ENCODE measurements at regions not wholly inside any gene's neighbourhood (a gene's known extent, or its start where the extent isn't known, plus 50 kb on each side); places are given as distances from the start of the nearest gene placed in this dataset.
"Not testable (repeated sequence)": the region's sequence is repeated elsewhere in the genome, so short reads cannot be mapped to it uniquely, and the experiment has no call there.

DNA sequence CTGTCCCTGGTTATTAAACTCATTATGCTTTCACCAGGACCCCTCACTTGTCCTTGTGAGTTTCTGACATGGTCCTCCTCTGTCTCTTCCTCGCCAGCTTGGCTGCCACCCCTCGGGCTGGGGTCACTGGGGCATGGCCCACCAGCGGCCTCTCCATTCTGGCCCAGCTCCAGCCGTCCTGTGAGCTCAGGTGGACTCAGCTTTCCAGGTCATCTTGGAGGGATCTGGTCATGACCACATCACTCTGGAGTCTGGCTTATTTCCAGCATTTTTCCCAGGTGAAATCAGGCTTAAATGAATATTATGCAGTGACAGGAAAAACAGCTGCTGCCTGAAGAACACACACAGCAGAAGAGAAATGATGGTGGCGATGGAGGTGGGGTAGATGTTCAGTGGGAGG, 224.5 kb downstream of the ADAMTS15 start:
- DNase-seq (ENCODE audit: low read depth in 2 of 2) = no peak

DNA sequence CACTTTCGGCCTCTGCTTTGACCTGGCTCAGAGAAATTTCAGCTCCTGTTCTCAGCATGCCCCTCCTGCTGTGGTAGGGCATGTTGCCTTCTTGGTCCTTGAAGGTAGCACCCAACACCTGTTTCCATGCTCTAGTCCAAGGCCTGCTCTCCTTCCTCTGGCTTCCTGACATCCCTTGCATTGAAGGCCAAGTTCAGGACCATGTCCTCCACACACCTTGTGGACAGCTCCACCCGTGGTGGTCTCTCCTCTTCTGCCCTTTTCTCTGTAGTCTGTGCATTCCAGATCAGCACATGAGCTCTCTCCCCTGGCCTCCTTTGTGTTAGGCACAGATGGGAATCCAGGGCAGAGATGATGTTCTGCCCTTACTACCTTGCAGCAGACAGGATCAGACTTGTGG, 225.3 kb downstream of the ADAMTS15 start:
- no peak for DNase-seq (ENCODE audit: low read depth in 2 of 2)

DNA sequence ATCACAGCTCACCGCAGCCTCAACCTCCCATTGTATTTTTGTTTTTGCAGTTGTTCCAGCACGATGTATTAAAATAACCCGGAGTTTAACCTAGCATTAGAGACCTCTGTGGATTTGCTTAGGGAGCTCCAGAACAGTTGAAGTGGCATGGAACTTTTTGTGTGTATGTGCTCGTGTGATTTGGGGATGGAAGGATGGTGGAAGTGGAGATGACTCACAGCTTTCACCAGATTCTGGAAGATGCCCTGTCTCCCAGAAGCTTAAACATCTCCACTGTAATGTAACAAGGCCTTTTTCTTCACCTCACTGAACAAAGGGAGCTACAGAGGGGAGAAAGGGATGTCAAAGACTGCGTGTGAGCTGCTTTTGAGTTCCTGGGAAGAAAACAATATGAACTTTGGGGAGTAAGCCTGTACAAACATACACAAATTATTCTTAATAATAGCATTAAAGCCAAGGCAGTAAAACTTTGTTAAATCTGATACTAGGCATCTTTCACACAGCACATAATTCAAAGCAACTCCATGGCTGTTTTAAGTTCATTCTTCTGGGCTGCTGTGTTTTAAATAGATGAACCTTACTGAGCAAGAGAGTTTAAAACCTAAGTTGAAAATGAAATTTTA, 226.4 kb downstream of the ADAMTS15 start:
- no peak for DNase-seq (ENCODE audit: low read depth in 2 of 2)

DNA sequence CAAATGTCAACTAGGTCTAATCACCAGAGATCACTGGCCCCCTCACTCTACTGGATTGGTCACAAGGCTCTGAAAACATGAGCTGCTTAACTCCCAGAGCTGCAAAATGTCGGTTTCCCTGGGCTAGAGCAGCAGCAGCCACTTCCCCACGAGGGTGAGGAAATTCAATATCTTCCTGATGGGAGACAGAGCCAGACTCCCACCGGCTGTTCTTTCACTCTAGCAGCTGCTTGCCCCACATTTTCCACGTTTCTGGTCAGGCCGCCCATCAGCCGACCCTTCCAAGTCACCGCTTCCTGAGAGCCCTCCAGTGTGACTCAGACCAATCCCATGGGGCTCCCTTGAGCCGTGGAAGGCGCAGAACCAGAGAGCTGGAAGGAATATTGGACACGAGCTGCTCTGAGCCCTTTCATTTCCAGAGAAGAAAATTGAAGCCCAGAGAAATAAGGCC, 227.0 kb downstream of the ADAMTS15 start:
- peak in 1 of 2 donors; percentile 23 for DNase-seq (ENCODE audit: low read depth in 2 of 2)

- DNase-seq (ENCODE audit: low read depth in 2 of 2) = no peak
Measured at GRCh38 chr11:130675917-130676316, 227.5 kb downstream of the ADAMTS15 start.

- no peak for DNase-seq (ENCODE audit: low read depth in 2 of 2)
Measured at GRCh38 chr11:130677486-130678153, 229.2 kb downstream of the ADAMTS15 start.

- DNase-seq (ENCODE audit: low read depth in 2 of 2) = no peak
Measured at GRCh38 chr11:130679247-130679646, 230.8 kb downstream of the ADAMTS15 start.

- not testable (repeated sequence) for DNase-seq (ENCODE audit: low read depth in 2 of 2)
Measured at GRCh38 chr11:130682471-130682870, 233.8 kb downstream of the SNX19 start.

- no peak for DNase-seq (ENCODE audit: low read depth in 2 of 2)
Measured at GRCh38 chr11:130689222-130689908, 226.9 kb downstream of the SNX19 start.

GRCh38 chr11:130691581-130691980, 224.7 kb downstream of the SNX19 start:
- no peak for DNase-seq (ENCODE audit: low read depth in 2 of 2)

GRCh38 chr11:130692220-130692619, 224.1 kb downstream of the SNX19 start:
- DNase-seq (ENCODE audit: low read depth in 2 of 2) = no peak

DNA sequence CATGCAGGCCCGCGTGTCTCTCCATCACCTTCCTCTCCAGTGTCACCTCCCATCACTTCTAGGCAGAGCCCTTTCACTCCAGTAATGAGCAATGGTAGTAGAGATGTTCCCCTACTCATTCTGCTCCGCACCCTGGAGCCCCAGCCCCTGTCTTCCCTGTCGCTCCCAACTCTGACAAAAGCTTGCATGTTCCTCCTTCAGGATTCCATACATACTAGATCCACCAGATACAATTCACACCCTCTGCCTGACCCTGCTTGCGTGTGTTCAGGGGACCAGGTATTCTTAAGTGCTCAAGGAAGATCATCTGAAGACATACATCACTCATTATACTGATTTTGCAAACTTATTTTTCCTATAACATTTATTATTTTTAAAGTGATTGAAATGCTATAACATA, 222.7 kb downstream of the SNX19 start:
- no peak for DNase-seq (ENCODE audit: low read depth in 2 of 2)

DNA sequence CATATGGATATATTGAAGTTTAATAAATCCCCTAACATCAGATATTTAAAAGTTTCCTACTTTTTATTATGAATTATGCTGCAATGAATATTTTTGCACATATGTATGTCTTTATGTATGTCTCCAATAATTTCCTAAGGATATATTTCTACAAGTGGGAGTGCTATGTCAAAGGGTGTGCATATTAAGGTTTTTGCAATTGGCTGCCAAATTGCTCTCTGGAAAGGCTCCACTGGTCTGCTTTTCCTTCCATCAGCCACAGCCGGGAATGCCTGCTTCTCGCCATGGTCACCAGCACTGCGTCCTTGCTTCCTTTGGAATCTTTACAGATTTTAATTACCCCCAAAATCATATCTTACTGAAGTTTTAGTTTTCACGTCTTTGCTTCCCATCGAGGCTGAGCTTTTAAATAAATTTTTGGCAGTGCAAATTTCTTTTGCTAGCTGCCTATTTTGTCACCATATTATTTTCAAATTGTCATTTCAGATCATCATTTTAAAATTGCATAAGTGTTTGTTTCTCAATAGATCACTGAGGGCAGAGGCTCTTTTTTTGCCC, 221.7 kb downstream of the SNX19 start:
- DNase-seq (ENCODE audit: low read depth in 2 of 2) = no peak

DNA sequence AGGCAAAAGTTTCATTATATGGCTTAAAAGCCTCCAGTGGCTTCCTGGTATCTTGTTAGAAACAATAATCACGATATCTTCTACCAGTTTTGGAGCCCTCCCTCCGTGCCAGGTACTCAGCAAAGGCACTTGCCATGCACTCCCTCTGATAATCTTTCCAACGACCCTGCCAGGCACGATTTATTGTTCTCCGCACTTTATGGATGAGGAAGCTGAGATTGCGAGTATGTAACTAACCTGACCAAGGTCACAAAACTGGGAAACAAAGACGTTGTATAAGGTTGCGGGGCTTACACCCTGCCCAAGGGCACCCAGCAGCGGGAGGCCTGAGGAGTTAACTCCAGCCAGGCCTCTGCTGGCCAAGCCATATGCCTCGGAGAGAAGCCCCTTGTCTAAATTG, 218.1 kb downstream of the SNX19 start:
- no peak for DNase-seq (ENCODE audit: low read depth in 2 of 2)

DNA sequence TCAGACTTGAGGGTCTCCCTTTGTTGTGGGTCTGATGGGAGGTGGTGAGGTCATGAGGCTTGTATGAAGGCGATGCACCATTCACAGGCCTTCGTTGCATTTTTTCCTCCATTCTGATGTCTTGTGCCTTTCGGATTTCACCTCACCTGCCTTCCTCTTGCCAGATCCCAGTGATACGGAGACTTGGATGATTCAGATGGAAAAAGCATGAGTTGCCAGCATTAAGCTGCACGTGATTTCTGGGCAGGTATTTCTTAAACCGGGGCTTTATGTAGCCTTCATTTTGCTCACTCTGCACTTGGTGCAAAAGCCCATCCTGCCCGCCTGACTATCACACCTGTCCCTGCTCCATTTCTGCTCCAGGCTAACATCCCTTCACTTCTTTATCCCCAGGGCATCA, 216.7 kb downstream of the SNX19 start:
- no peak for DNase-seq (ENCODE audit: low read depth in 2 of 2)

DNA sequence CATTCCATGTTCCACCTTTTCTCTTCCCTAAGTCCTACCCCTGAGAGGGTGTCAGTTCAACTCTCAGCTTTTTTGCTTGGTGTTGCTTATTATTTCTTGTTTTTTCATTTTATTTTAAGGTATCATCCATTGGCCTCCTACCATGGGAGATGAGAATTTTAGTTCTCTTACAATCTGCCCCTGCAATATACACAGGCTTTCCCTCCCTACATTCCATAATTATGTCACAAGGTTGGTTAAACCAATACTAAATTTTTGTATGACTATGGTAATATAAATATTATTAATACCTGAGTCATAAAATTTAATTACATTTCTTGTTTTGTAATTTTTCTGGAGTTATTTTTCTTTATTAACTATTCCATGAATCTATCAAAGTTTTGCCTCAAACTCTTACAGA, 216.2 kb downstream of the SNX19 start:
- DNase-seq (ENCODE audit: low read depth in 2 of 2) = no peak

GRCh38 chr11:130703489-130704190, 212.6 kb downstream of the SNX19 start:
- DNase-seq (ENCODE audit: low read depth in 2 of 2) = no peak

DNA sequence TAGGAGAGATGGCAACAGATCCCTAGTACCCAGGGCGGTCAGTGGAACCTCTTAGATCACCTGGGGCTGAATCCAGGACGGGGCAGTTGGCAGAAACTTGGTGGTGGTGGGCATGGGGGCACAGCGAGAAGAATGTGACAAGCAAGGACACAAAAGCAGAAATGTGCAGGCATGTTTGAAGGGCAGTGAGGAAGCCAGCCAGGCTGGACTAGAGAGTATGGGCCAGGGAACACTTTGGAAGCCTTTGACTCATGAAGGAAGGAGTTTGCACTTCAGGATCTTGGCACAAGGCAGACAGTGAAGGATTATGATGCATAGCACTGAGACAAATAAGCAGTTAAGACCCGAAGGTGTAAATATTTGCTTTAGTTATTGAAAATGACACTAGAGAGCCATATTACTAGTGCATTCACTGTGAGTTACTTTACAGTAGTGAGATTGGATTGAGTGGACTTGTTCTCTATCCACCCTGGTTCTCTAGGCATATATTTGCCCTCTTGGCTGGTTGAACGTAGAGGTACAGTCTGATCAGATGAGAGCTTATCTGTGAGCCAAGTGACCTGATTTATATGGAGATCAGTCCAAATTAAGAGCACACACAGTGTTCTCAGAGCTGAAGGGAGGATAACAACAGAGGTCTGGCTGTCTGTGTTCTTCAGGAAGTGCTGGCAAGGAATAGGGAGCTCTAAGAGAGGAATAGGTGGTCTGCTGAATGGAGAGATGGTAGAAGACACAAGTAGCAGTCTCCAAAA, 210.4 kb downstream of the SNX19 start:
- no peak for DNase-seq (ENCODE audit: low read depth in 2 of 2)

DNA sequence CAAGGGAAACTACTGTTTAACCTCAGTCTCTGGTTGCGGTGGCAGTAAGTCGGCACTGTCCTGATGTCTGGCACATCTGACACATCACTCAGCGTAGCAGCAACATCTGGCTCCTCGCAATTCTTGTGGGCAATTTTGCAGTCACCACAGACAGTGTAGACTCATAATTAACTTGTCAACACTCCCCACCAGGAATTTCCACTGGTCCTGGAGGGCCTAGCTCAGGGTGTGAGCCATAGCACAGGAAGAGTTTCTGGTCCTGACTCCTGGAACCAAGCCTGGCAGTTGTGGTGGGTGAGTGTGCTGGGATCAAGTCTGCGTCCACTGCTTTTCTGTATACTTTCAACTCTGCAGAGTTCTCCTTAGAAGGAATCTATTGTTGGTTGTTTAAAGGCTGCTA, 209.7 kb downstream of the SNX19 start:
- no peak for DNase-seq (ENCODE audit: low read depth in 2 of 2)

DNA sequence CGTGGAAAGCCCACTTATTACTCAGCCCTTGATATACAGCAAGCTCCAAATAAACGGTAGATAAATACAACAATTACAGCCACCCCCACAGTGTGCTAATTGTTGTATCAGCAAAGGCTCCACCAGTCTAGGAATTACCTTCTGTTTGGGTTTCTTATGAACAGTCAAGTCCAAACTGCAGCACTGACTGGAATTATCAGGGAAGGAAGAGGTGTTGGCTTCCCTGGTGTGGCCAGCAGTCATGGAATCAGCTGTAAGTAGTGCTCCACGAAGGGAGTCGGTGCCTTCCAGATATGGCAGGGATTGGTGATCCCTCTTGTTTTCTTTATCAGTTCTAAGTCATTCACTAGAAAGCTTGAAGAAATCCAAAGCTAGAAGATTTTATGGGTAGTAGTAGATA, 209.1 kb downstream of the SNX19 start:
- DNase-seq (ENCODE audit: low read depth in 2 of 2) = no peak

DNA sequence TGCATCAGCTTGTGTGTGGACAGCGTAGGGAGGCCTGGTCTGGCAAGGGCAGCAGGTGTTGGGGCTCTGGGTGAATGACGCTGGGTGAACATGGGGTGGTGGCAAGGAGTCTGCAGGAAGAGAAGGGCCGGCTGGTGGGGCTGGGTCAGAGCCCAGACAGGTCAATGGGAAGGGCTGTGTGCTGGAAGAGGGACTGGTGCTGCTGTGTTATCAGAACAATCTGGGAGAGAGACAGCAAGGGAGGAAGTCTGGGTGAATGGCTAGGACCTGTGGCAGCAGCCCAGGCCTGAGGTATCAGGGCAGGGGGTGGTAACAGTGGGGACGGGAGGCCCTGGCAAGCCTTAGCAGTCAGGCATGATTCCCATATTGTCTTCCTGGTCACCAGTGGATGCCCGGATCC, 206.7 kb downstream of the SNX19 start:
- no peak for DNase-seq (ENCODE audit: low read depth in 2 of 2)
